HG02610 (cell line): ENCODE measurements at regions not wholly inside any gene's neighbourhood (a gene's known extent, or its start where the extent isn't known, plus 50 kb on each side); places are given as distances from the start of the nearest gene placed in this dataset.

Source experiments
- ATAC-seq: cut with Tn5 transposase; IDR thresholded peaks from one replicate; pipeline ENCODE4 v1.9.1; 2021; ENCODE audit warnings: mild to moderate bottlenecking, moderate library complexity; ENCODE audit not compliant: unreplicated experiment

GRCh38 chr16:73713778-73714495, 582.7 kb upstream of the PSMD7 start:
- no peak for ATAC-seq

- ATAC-seq, result no peak
Measured at GRCh38 chr16:73713251-73713650, 583.4 kb upstream of the PSMD7 start.

- ATAC-seq, result no peak
Measured at GRCh38 chr16:73711406-73712080, 585.1 kb upstream of the PSMD7 start.

GRCh38 chr16:73710526-73710925, 586.1 kb upstream of the PSMD7 start:
- no peak for ATAC-seq

- no peak for ATAC-seq
Measured at GRCh38 chr16:73707863-73708262, 588.8 kb upstream of the PSMD7 start.

GRCh38 chr16:73703891-73704290, 592.7 kb upstream of the PSMD7 start:
- no peak for ATAC-seq

GRCh38 chr16:73697336-73697735, 599.3 kb upstream of the PSMD7 start:
- ATAC-seq, result no peak

- ATAC-seq, result no peak
Measured at GRCh38 chr16:73692861-73693260, 603.8 kb upstream of the PSMD7 start.

GRCh38 chr16:73683804-73684203, 612.8 kb upstream of the PSMD7 start:
- ATAC-seq, result no peak

- ATAC-seq, result no peak
Measured at GRCh38 chr16:73672135-73672534, 624.2 kb upstream of the ZFHX3 start.

GRCh38 chr16:73670836-73671820, 623.2 kb upstream of the ZFHX3 start:
- ATAC-seq, result no peak

GRCh38 chr16:73669535-73670274, 621.8 kb upstream of the ZFHX3 start:
- no peak for ATAC-seq

- ATAC-seq, result no peak
Measured at GRCh38 chr16:73663720-73664119, 615.8 kb upstream of the ZFHX3 start.

- no peak for ATAC-seq
Measured at GRCh38 chr16:73636196-73636595, 588.3 kb upstream of the ZFHX3 start.

GRCh38 chr16:73629011-73629410, 581.1 kb upstream of the ZFHX3 start:
- ATAC-seq, result no peak

GRCh38 chr16:73617738-73618137, 569.8 kb upstream of the ZFHX3 start:
- no peak for ATAC-seq

GRCh38 chr16:73616770-73617169, 568.8 kb upstream of the ZFHX3 start:
- no peak for ATAC-seq

GRCh38 chr16:73616166-73616753, 568.3 kb upstream of the ZFHX3 start:
- no peak for ATAC-seq

GRCh38 chr16:73615071-73615940, 567.4 kb upstream of the ZFHX3 start:
- no peak for ATAC-seq
